ENCODE measurements at regions not wholly inside any gene's neighbourhood (a gene's known extent, or its start where the extent isn't known, plus 50 kb on each side); places are given as distances from the start of the nearest gene placed in this dataset.

- TF ChIP-seq PATZ1 (CRISPR knock-in tag; IDR thresholded peaks at IDR 0.05; ENCODE audit: borderline replicate concordance) (no peak), ARNTL (CRISPR knock-in tag; IDR thresholded peaks at IDR 0.05; ENCODE audit: borderline replicate concordance, low read depth) (no peak), ESRRG (CRISPR knock-in tag; IDR thresholded peaks at IDR 0.05) (no peak), CSDC2 (CRISPR knock-in tag; IDR thresholded peaks at IDR 0.05) (no peak), TCF4 (CRISPR knock-in tag; IDR thresholded peaks at IDR 0.05; ENCODE audit: borderline replicate concordance) (no peak), TOX (CRISPR knock-in tag; IDR thresholded peaks at IDR 0.05; ENCODE audit: borderline replicate concordance) (no peak), ZFP30 (CRISPR knock-in tag; IDR thresholded peaks at IDR 0.05) (no peak), BACH2 (CRISPR knock-in tag; IDR thresholded peaks at IDR 0.05; ENCODE audit: borderline replicate concordance) (no peak), ZNF565 (CRISPR knock-in tag; conservative IDR thresholded peaks at IDR 0.05; ENCODE audit: low read depth) (no peak), RARB (CRISPR knock-in tag; IDR thresholded peaks at IDR 0.05) (no peak), CSRNP3 (CRISPR knock-in tag; IDR thresholded peaks at IDR 0.05) (no peak), GLIS3 (CRISPR knock-in tag; IDR thresholded peaks at IDR 0.05) (no peak)
- no peak for ATAC-seq
Measured at GRCh38 chr6:132209351-132209750, 191.9 kb downstream of the MOXD1 start.

GRCh38 chr6:132207991-132208390 lies 193.3 kb downstream of the MOXD1 start:
- TF ChIP-seq CSDC2 (CRISPR knock-in tag; IDR thresholded peaks at IDR 0.05): no peak
- TF ChIP-seq ZFP3 (CRISPR knock-in tag; IDR thresholded peaks at IDR 0.05): no peak
- no peak for TF ChIP-seq GLIS3 (CRISPR knock-in tag; IDR thresholded peaks at IDR 0.05)
- TF ChIP-seq PPARA (CRISPR knock-in tag; IDR thresholded peaks at IDR 0.05; ENCODE audit: borderline replicate concordance): no peak
- no peak for TF ChIP-seq OSR1 (CRISPR knock-in tag; IDR thresholded peaks at IDR 0.05)
- no peak for TF ChIP-seq CSRNP3 (CRISPR knock-in tag; IDR thresholded peaks at IDR 0.05)
- TF ChIP-seq PATZ1 (CRISPR knock-in tag; IDR thresholded peaks at IDR 0.05; ENCODE audit: borderline replicate concordance): no peak
- no peak for TF ChIP-seq RARB (CRISPR knock-in tag; IDR thresholded peaks at IDR 0.05)
- TF ChIP-seq ZNF565 (CRISPR knock-in tag; conservative IDR thresholded peaks at IDR 0.05; ENCODE audit: low read depth): no peak
- no peak for TF ChIP-seq ESRRG (CRISPR knock-in tag; IDR thresholded peaks at IDR 0.05)
- no peak for TF ChIP-seq ZC3H10 (CRISPR knock-in tag; IDR thresholded peaks at IDR 0.05)
- TF ChIP-seq ARNTL (CRISPR knock-in tag; IDR thresholded peaks at IDR 0.05; ENCODE audit: borderline replicate concordance, low read depth): no peak
- TF ChIP-seq ZFP30 (CRISPR knock-in tag; IDR thresholded peaks at IDR 0.05): no peak
- TF ChIP-seq TOX (CRISPR knock-in tag; IDR thresholded peaks at IDR 0.05; ENCODE audit: borderline replicate concordance): no peak
- TF ChIP-seq BACH2 (CRISPR knock-in tag; IDR thresholded peaks at IDR 0.05; ENCODE audit: borderline replicate concordance): no peak
- no peak for ATAC-seq

- no peak for ATAC-seq
- TF ChIP-seq ZFP30 (CRISPR knock-in tag; IDR thresholded peaks at IDR 0.05) (no peak), SNAI2 (CRISPR knock-in tag; IDR thresholded peaks at IDR 0.05) (no peak), CSRNP3 (CRISPR knock-in tag; IDR thresholded peaks at IDR 0.05) (no peak), TCF4 (CRISPR knock-in tag; IDR thresholded peaks at IDR 0.05; ENCODE audit: borderline replicate concordance) (no peak), POU6F1 (CRISPR knock-in tag; IDR thresholded peaks at IDR 0.05; ENCODE audit: borderline replicate concordance, low read depth) (no peak), CSDC2 (CRISPR knock-in tag; IDR thresholded peaks at IDR 0.05) (no peak), ZFP3 (CRISPR knock-in tag; IDR thresholded peaks at IDR 0.05) (no peak), TOX (CRISPR knock-in tag; IDR thresholded peaks at IDR 0.05; ENCODE audit: borderline replicate concordance) (no peak), BACH2 (CRISPR knock-in tag; IDR thresholded peaks at IDR 0.05; ENCODE audit: borderline replicate concordance) (no peak), ZNF565 (CRISPR knock-in tag; conservative IDR thresholded peaks at IDR 0.05; ENCODE audit: low read depth) (no peak), ZNF70 (CRISPR knock-in tag; IDR thresholded peaks at IDR 0.05) (no peak), ARNTL (CRISPR knock-in tag; IDR thresholded peaks at IDR 0.05; ENCODE audit: borderline replicate concordance, low read depth) (no peak)
Measured at GRCh38 chr6:132205946-132206345, 195.3 kb downstream of the MOXD1 start.

All from SK-N-SH treated with all-trans-retinoic acid at 6 μM for 48 hours (cell line).